CD14-positive monocyte (primary cell): ENCODE measurements at regions not wholly inside any gene's neighbourhood (a gene's known extent, or its start where the extent isn't known, plus 50 kb on each side); places are given as distances from the start of the nearest gene placed in this dataset.

Source experiments
- DNase-seq, 3 donors: peaks; one replicate each; pipeline ENCODE4 v3.0.0-alpha.2; 2011 to 2022
- H2AFZ ChIP-seq: 2 replicates; pipeline ENCODE4 v1.6.0; 2012; ENCODE audit warnings: mild to moderate bottlenecking, low read depth, low read length, inconsistent platforms; ENCODE audit not compliant: insufficient read depth, poor library complexity, severe bottlenecking
- H3K27ac ChIP-seq, 2 donors: 1 replicate in 1 of 2; 2 replicates in 1 of 2; pipeline ENCODE4 v1.5.1; 2012 to 2013; ENCODE audit warnings: low read length in 2 of 2, control low read depth in 1 of 2, inconsistent platforms in 1 of 2, low read depth in 1 of 2, mild to moderate bottlenecking in 1 of 2
- H3K27me3 ChIP-seq, 2 donors: one replicate each; pipeline versions ENCODE4 v1.6.0 to v1.6.1; 2011 to 2013; ENCODE audit warnings: low read length in 2 of 2; ENCODE audit not compliant: control insufficient read depth in 2 of 2, insufficient read depth in 2 of 2
- H3K36me3 ChIP-seq, 2 donors: replicated peaks in 1 of 2; 1 replicate in 1 of 2; 2 replicates in 1 of 2; pipeline versions ENCODE4 v1.5.1 to v1.6.1; 2012 to 2013; ENCODE audit warnings: low read length in 2 of 2, control low read depth in 1 of 2, inconsistent platforms in 1 of 2, mild to moderate bottlenecking in 1 of 2; ENCODE audit not compliant: insufficient read depth in 2 of 2, control insufficient read depth in 1 of 2
- H3K4me1 ChIP-seq, 2 donors: 1 replicate in 1 of 2; 2 replicates in 1 of 2; pipeline versions ENCODE4 v1.5.1 to v1.6.1; 2012 to 2013; ENCODE audit warnings: low read length in 2 of 2, control low read depth in 1 of 2, inconsistent platforms in 1 of 2, mild to moderate bottlenecking in 1 of 2, moderate library complexity in 1 of 2; ENCODE audit not compliant: insufficient read depth in 2 of 2, control insufficient read depth in 1 of 2
- H3K4me2 ChIP-seq: replicated peaks from 2 replicates; pipeline ENCODE3; 2012; ENCODE audit warnings: low read length, moderate library complexity, mild to moderate bottlenecking; ENCODE audit not compliant: poor library complexity, severe bottlenecking; ENCODE audit errors: extremely low read depth
- H3K4me3 ChIP-seq, 3 experiments: fragments of 200-600 bp in 1 of 3; sonication (generic) in 1 of 3; replicated peaks in 1 of 3; 1 replicate in 2 of 3; 2 replicates in 1 of 3; pipeline ENCODE4 v1.5.1; 2011 to 2013; ENCODE audit warnings: low read length in 3 of 3, mild to moderate bottlenecking in 3 of 3, control low read depth in 2 of 3, low read depth in 2 of 3, inconsistent platforms in 1 of 3, moderate library complexity in 1 of 3
- H3K79me2 ChIP-seq: 2 replicates; pipeline ENCODE4 v1.6.0; 2012; ENCODE audit warnings: mild to moderate bottlenecking, control low read depth, inconsistent platforms, low read length, moderate library complexity; ENCODE audit not compliant: insufficient read depth
- H3K9ac ChIP-seq: 2 replicates; pipeline ENCODE4 v1.6.0; 2017; ENCODE audit warnings: low read length, mild to moderate bottlenecking; ENCODE audit not compliant: insufficient read depth, poor library complexity, severe bottlenecking
- H3K9me3 ChIP-seq, 2 donors: replicated peaks in 1 of 2; 1 replicate in 1 of 2; 2 replicates in 1 of 2; pipeline versions ENCODE4 v1.5.1 to v1.6.1; 2012 to 2013; ENCODE audit warnings: low read length in 2 of 2, control low read depth in 1 of 2; ENCODE audit not compliant: control insufficient read depth in 1 of 2, insufficient read depth in 1 of 2
- H4K20me1 ChIP-seq: 2 replicates; pipeline ENCODE4 v1.6.0; 2012; ENCODE audit warnings: mild to moderate bottlenecking, low read length, control low read depth, moderate library complexity; ENCODE audit not compliant: insufficient read depth
- H3K27ac Mint-ChIP-seq, 7 donors: one replicate each; pipeline ENCODE4 v1.8.0; 2020; ENCODE audit warnings: mild to moderate bottlenecking in 7 of 7, mixed read lengths in 7 of 7, moderate library complexity in 6 of 7, inconsistent platforms in 2 of 7
- H3K27me3 Mint-ChIP-seq, 3 donors: one replicate each; pipeline ENCODE4 v1.8.0; 2021 to 2022; ENCODE audit warnings: low read depth in 3 of 3, mild to moderate bottlenecking in 3 of 3, mixed read lengths in 3 of 3, moderate library complexity in 3 of 3, inconsistent platforms in 1 of 3
- H3K36me3 Mint-ChIP-seq, 2 donors: one replicate each; pipeline ENCODE4 v1.8.0; 2020; ENCODE audit warnings: mixed read lengths in 2 of 2, inconsistent platforms in 1 of 2, mild to moderate bottlenecking in 1 of 2
- H3K4me1 Mint-ChIP-seq: one replicate; pipeline ENCODE4 v1.8.0; 2020; ENCODE audit warnings: mild to moderate bottlenecking, mixed read lengths
- H3K4me3 Mint-ChIP-seq, 2 donors: one replicate each; pipeline ENCODE4 v1.8.0; 2020; ENCODE audit warnings: mild to moderate bottlenecking in 2 of 2, mixed read lengths in 2 of 2, moderate library complexity in 1 of 2
- H3K9me3 Mint-ChIP-seq, 7 donors: one replicate each; pipeline ENCODE4 v1.8.0; 2020 to 2022; ENCODE audit warnings: mixed read lengths in 7 of 7, mild to moderate bottlenecking in 6 of 7, moderate library complexity in 6 of 7, inconsistent platforms in 2 of 7
- CTCF ChIP-seq: fragments of 200-600 bp; IDR thresholded peaks from one replicate; pipeline ENCODE4 v1.8.0; 2022; ENCODE audit warnings: antibody characterized with exemption, mild to moderate bottlenecking
- WGBS: methylation state at CpG from one replicate; pipeline ENCODE4 v1.1.5; 2013; ENCODE audit warnings: missing lambda C conversion rate; ENCODE audit not compliant: insufficient coverage; 5-methylcytosine and 5-hydroxymethylcytosine counted together
- intact Hi-C, 2 donors: fragments of 100-400 bp; cut with micrococcal nuclease; formaldehyde crosslinking; loops; one replicate each; pipeline versions ENCODE4 v1.15.0 to v1.15.1; 2023

GRCh38 chr5:33184367-33184766 is 256.4 kb upstream of the TARS1 start:
- Histone ChIP-seq H2AFZ (no peak overlapping the region), H3K27ac (no peak overlapping the region), H3K27me3 (no peaks in the 10 kb centered on the region), H3K9me3 (no peaks in the 10 kb centered on the region), H3K4me3 (no peak overlapping the region), H3K9ac (no peak overlapping the region), H3K4me2 (no peak overlapping the region), H3K79me2 (no peaks in the 10 kb centered on the region), H3K4me1 (no peaks in the 10 kb centered on the region), H4K20me1 (no peaks in the 10 kb centered on the region), H3K36me3 (no peaks in the 10 kb centered on the region)
- Mint-ChIP-seq H3K4me1 (no peaks in the 10 kb centered on the region), H3K27me3 (no peaks in the 10 kb centered on the region), H3K27ac (no peak overlapping the region), H3K36me3 (no peaks in the 10 kb centered on the region), H3K9me3 (peaks cover 0 to 9% (median 3%) of the 10 kb centered on the region in 7 donors), H3K4me3 (no peak overlapping the region)
- intact Hi-C loops = no loop called here
- no peak for DNase-seq
- no peak for TF ChIP-seq CTCF
- WGBS = 100% methylated on average over 1 of the region's 2 CpGs

GRCh38 chr5:33188089-33188488 is 252.7 kb upstream of the TARS1 start:
- Histone ChIP-seq H3K4me1 (no peaks in the 10 kb centered on the region), H3K4me3 (no peak overlapping the region), H3K9ac (no peak overlapping the region), H3K27me3 (no peaks in the 10 kb centered on the region), H3K36me3 (no peaks in the 10 kb centered on the region), H3K4me2 (no peak overlapping the region), H4K20me1 (no peaks in the 10 kb centered on the region), H3K27ac (no peak overlapping the region), H3K79me2 (no peaks in the 10 kb centered on the region), H3K9me3 (no peaks in the 10 kb centered on the region), H2AFZ (no peak overlapping the region)
- DNase-seq = no peak
- Mint-ChIP-seq H3K4me3 (no peak overlapping the region), H3K27ac (no peak overlapping the region), H3K36me3 (no peaks in the 10 kb centered on the region), H3K27me3 (no peaks in the 10 kb centered on the region), H3K9me3 (peaks cover 2 to 19% (median 4%) of the 10 kb centered on the region in 7 donors), H3K4me1 (no peaks in the 10 kb centered on the region)
- intact Hi-C loops = no loop called here
- TF ChIP-seq CTCF = no peak
- 83% methylated on average over 2 of the region's 4 CpGs for WGBS
